AG20443 (cell line): ENCODE measurements at regions not wholly inside any gene's neighbourhood (a gene's known extent, or its start where the extent isn't known, plus 50 kb on each side); places are given as distances from the start of the nearest gene placed in this dataset.
"Not testable (repeated sequence)": the region's sequence is repeated elsewhere in the genome, so short reads cannot be mapped to it uniquely, and the experiment has no call there.

Experiments
- DNase-seq: peaks from one replicate; pipeline ENCODE4 v3.0.0; 2012; ENCODE audit warnings: low spot score, mixed read lengths

- DNase-seq = no peak
These were observed 92.0 kb upstream of the FAM13C start for GRCh38 chr10:59454171-59454919.

- no peak for DNase-seq
These were observed 86.3 kb upstream of the FAM13C start for GRCh38 chr10:59448616-59449015.

GRCh38 chr10:59435707-59436106 is 73.4 kb upstream of the FAM13C start:
- DNase-seq = no peak

DNA sequence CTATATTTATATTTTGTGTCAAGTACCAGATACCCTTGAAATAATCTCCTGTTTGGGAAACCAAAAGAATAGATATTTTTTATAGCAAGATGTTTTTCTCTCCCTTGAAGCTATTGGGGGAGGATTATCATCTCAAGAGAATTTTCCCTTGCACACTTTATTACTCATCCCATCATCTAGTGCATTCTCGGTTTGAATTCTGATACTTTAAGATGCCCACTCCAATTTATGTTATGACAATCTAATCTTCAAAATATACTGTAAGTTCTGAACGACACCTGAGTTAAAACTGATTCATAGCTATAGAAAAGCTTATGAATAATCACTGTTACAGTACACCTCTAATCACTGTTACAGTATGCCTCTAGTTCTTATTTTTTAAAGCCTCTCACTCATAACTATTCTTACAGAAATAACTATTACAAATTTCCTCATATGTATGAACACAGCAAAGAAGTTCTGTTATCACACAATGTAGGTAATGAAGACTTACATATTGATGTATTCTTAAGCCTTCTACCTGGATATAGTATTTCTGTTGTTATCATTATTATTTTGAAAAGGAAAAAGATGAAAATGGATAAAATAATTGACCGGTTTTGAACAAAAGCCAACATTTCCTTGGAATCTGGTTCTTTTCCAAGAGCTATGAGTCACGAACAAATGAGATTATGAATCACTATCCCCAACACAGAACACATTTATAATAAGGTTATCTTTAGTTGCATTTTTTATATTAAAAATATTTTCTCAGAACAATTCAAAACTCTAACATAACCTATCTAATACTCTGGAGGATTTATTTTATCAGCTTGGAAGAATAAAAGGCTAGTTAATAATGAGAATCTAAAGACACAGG is 72.3 kb upstream of the FAM13C start:
- DNase-seq = no peak

DNA sequence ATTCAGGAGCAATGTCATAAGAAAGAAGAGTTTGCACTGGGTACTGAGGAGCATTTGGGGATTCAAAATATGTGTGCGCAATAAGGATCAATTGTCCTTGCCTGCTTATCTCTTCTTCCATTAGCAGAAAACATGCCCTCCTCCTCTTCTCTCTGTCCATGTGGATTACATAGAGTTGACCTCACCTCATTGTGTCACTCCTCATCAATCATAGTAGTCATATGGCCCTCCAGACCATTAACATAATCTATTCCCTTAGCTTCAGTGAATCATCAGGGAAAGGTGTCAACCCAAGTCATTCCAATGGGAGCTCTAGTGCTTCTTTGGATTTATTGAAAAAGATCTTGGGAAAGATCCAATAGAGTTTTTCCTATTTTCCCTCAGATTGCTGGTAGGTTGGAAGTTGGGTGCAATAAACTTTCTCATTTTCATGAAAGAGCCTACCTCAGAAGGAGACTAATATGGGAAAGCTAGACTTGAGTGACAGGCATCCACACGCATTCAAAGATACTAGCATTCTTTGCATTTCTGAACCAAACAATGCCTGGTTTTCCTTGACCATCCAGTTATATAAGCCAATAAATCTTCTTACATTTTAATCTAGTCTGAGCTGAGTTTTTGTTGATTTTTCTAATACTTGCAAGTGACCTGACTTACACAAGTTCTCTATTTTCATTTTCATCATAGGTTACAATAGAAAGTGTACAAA is 71.5 kb upstream of the FAM13C start:
- DNase-seq = no peak

DNA sequence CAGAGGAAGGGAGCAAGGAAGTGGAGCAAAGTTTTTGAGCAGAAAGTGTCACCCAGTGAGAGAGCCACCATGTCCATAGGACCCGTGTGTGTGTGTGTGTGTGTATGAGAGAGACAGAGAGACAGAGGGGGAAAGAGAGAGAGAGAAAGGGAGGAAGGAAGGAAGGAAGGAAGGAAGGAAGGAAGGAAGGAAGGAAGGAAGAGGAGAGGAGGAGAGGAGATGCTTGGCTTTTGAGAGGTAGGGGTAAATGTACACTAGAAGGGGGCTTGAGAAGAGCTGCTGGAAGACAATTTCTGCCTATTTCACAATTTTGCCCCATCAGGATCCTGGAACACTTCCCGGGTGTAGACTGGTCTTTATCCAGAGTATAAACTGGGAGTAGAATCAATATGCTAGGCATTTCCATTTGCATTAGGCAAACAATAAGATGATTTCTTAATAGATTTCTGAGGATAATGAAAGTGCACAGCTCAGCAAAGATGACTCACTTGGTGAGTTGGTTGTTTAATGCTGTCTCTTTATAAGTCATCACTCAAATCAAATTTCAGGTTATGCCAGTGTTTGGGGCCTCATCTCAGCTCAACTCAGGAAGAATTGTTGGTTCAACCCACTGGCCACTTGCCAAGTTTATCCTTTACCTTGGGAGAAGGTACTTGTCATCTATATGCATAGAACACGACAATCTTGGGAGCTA is 70.0 kb upstream of the FAM13C start:
- DNase-seq = no peak

DNA sequence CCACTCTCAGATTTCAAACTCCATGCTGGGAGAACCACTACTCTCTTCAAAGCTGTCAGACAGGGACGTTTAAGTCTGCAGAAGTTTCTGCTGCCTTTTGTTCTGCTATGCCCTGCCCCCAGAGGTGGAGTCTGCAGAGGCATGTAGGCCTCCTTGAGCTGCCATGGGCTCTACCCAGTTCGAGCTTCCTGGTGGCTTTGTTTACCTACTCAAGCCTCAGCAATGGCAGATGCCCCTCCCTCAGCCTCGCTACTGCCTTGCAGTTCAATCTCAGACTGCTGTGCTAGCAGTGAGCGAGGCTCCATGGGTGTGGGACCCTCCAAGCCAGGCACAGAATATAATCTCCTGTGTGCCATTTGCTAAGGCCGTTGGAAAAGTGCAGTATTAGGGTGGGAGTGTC is 51.4 kb upstream of the FAM13C start:
- not testable (repeated sequence) for DNase-seq
